HFF-Myc (cell line): ENCODE measurements at regions not wholly inside any gene's neighbourhood (a gene's known extent, or its start where the extent isn't known, plus 50 kb on each side); places are given as distances from the start of the nearest gene placed in this dataset.

Experiments
- DNase-seq: peaks from one replicate; pipeline ENCODE4 v3.0.0-alpha.2; 2011; ENCODE audit warnings: low read depth; ENCODE audit errors: extremely low read depth
- H3K4me3 ChIP-seq: replicated peaks from 2 replicates; pipeline ENCODE4 v1.5.1; 2011; ENCODE audit warnings: low read depth, mild to moderate bottlenecking, control low read depth, low read length
- TF ChIP-seq, protein P1 (sequence below): IDR thresholded peaks from 2 replicates; pipeline ENCODE4 v1.5.1; 2012; ENCODE audit warnings: mild to moderate bottlenecking, low read depth, low read length, control low read depth; ENCODE audit errors: missing control alignments

DNA sequence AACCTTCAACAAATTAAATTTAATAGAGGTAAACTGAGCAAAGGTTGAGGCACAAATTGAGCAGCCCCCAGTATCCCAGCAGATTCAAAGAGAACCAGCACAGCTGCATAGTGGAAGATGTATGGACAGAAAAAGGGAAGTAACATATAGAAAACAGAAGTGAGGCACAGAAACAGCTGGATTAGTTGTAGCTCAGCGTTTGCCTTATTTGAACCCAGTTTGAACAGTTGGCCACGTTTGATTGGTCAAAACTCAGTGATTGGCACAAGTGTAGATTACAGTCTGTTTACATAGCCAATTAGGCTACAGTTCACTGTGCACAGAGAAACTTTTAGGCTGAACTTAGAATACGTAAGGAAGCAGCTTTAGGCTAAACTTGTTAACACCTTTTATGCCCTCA, 315.5 kb downstream of the RMST start:
- H3K4me3 ChIP-seq = no peak overlapping the region
- DNase-seq = no peak
- TF ChIP-seq, protein P1, sequence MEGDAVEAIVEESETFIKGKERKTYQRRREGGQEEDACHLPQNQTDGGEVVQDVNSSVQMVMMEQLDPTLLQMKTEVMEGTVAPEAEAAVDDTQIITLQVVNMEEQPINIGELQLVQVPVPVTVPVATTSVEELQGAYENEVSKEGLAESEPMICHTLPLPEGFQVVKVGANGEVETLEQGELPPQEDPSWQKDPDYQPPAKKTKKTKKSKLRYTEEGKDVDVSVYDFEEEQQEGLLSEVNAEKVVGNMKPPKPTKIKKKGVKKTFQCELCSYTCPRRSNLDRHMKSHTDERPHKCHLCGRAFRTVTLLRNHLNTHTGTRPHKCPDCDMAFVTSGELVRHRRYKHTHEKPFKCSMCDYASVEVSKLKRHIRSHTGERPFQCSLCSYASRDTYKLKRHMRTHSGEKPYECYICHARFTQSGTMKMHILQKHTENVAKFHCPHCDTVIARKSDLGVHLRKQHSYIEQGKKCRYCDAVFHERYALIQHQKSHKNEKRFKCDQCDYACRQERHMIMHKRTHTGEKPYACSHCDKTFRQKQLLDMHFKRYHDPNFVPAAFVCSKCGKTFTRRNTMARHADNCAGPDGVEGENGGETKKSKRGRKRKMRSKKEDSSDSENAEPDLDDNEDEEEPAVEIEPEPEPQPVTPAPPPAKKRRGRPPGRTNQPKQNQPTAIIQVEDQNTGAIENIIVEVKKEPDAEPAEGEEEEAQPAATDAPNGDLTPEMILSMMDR = no peak

DNA sequence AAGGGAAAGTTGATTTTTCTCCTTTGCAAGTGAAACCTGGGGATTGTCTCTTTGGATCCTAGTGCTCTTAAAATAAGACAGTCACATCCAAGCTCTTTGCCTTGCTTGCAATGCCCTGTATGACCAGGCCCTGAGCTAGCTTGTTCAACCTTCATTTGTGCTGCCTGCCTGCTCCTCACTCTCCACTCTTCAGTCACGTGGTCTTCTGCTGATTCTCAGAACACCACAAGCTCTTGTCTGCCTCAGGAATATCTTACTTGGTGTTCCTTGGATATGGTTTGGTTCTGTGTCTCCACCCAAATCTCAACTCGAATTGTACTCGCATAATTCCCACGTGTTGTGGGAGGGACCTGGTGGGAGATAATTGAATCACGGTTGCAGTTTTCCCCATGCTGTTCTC, 318.7 kb downstream of the RMST start:
- no peak for DNase-seq
- TF ChIP-seq, protein P1 = no peak
- H3K4me3 ChIP-seq = no peak overlapping the region

GRCh38 chr12:97784904-97785303, 322.3 kb downstream of the RMST start:
- DNase-seq = no peak
- TF ChIP-seq, protein P1 = no peak
- H3K4me3 ChIP-seq = no peak overlapping the region

DNA sequence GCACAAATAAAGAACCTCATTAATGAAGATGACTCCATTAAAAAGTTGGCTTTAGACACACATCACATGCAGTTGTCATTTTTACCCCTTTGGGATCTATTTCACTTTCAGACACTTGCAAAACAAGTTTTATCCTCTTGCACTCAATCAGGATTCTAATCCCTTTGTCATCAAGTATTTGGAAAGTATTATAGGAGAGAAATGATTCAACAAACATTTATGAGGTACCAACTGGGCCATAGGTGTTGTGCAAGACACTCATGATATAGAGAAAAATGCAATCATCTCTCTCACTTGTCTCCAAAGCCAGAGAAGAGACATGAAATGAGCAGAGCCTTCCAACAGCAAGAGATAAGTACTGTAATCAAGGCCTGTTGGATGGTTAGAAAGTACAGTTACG, 327.7 kb downstream of the RMST start:
- DNase-seq = no peak
- no peak overlapping the region for H3K4me3 ChIP-seq
- TF ChIP-seq, protein P1 = no peak

DNA sequence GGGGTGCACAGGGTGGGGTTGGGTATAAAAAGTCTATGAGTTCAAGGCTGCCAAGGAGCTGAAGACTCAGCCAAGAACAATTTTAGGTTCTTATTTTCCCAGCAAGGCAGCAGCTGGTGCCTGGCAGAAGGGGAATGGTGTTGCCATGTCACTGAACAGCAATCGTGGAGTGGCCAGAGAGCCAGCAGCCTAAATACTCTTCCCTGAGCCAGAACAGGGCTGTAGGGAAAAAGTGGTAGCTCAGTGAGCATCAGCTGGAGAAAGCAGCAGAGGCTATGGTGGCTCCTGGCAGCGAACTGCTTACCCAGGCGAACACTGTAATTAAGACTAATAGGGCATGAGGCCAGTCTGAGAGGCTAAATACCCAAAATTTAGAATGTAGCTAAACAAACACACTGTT, 334.9 kb downstream of the RMST start:
- H3K4me3 ChIP-seq = no peak overlapping the region
- TF ChIP-seq, protein P1 = no peak
- no peak for DNase-seq

GRCh38 chr12:97800561-97800960, 338.0 kb downstream of the RMST start:
- no peak for DNase-seq
- no peak overlapping the region for H3K4me3 ChIP-seq
- TF ChIP-seq, protein P1 = no peak

DNA sequence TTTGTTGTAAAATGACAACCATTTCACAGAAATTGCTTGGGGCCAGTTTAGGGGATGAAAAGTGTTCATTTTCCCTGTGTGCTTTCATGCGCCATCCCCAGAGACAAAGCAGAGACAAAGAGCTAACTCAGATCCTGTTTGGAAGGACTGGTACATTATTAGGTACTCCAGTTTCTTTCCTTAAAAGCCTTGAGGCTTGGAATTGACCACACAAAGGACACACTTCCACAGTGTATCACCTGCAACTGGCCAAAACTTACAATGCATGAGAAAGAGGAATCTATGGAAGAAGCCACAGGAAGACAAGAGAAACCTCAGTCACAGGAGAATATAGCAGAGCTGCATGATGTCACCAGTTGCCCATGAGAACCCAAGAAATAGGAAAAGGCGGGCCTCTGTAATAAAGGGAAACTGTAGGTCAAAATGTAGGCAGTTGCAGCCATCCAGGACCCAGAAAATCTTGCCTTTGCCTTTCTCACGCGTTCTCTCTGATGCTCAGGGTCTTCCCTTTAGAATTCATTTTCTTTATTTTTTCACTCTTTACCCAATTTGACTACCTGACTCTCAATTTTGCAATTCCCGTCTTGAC, 339.0 kb downstream of the RMST start:
- H3K4me3 ChIP-seq = no peak overlapping the region
- TF ChIP-seq, protein P1 = no peak
- DNase-seq = no peak
